ENCODE measurements at regions not wholly inside any gene's neighbourhood (a gene's known extent, or its start where the extent isn't known, plus 50 kb on each side); places are given as distances from the start of the nearest gene placed in this dataset.

DNA sequence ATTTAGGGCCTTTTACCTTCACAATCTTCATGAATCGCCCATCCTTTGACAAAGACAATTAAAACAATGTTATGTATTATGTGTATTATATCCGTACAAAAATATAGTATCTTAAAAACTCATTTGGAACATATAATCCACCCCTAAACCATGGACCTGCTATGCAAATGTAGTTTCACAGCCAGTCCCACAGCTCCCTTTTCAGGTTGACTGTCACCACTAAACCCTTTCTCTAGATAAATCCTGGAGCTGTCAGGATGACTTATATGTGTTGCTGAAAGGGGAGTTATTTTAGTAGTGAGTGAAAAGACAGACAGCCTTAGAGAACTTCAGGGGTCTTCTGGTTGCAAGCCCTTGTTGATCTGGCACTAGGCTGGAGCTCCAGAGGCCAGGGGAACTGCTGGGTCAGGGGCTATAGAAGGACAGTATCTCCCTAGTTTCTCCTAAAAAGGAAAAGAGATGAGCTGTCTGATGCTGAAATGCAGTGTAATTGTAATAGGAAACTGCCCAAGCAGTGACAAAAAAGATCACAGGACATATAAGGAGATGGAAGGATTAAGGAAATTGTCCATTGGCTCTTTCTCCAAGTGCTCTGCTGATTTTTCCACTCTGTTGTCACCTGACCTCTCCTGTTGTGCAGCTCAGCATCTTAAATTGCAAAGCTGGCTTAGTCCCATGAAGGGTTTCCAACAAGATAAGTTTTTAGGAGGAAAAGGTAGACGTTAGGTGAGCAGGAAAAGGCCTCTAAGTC is 127.7 kb downstream of the S1PR1 start:
- Histone ChIP-seq H3K4me3 (no peak overlapping the region), H3K27me3 (no peaks in the 10 kb centered on the region), H3K9me3 (no peaks in the 10 kb centered on the region), H3K36me3 (no peaks in the 10 kb centered on the region), H3K4me1 (peaks cover 0 to 4% (median 0%) of the 10 kb centered on the region in 12 donors), H3K27ac (no peak overlapping the region)
- DNase-seq, result no peak
- ATAC-seq, result no peak
- no peak for TF ChIP-seq POLR2A (IDR thresholded peaks at IDR 0.05)
- TF ChIP-seq CTCF (IDR thresholded peaks at IDR 0.05), result no peak
- WGBS, 4 donors, result 85 to 89% (median 87%) methylated on average over 3 of the region's 3 CpGs
- intact Hi-C loops (cut with DNase I), result no loop called here

DNA sequence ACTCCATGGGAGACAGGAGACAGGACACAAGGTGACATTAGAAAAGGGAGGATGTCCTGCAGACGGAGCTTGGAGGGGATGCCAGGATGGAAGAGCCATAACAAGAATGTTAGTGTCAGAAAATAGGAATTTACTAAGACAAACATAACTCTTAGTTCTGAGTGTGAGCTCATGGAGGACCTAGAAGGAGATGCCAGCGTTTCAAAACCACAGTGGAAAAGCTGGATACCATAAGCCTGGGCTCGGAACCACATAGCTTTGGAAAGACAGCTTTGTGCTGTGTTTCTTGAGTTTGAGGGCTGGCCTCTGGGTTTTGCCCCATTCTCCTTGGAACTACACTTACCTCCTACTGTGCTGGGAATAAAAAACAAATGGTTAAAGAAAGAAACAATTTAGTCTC is 128.4 kb downstream of the S1PR1 start:
- Histone ChIP-seq H3K4me1 (peaks cover 0 to 4% (median 0%) of the 10 kb centered on the region in 12 donors), H3K27me3 (no peaks in the 10 kb centered on the region), H3K27ac (no peak overlapping the region), H3K9me3 (no peaks in the 10 kb centered on the region), H3K4me3 (no peak overlapping the region), H3K36me3 (no peaks in the 10 kb centered on the region)
- intact Hi-C loops (cut with DNase I), result no loop called here
- WGBS, 4 donors, result 74 to 84% (median 76%) methylated on average over 3 of the region's 3 CpGs
- no peak for ATAC-seq
- no peak for TF ChIP-seq POLR2A (IDR thresholded peaks at IDR 0.05)
- no peak for TF ChIP-seq CTCF (IDR thresholded peaks at IDR 0.05)
- no peak for DNase-seq

DNA sequence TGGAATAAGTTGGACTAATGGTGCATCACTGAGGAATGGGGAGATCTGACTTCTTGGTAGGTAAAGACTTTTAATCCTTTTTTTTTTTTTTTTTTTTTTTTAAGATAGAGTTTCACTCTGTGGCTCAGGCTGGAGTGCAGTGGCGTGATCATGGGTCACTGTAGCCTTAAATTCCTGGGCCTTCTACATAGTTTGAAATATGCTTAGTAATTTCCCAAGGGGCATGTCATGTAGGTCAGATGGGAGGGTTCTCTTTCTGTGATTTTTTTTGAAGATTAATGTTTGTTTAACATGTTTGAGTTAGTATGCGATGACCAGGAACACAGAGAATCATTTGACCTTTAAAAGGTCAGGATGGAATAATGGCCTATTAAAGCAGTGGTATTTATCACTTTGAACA is 129.1 kb downstream of the S1PR1 start:
- DNase-seq, result no peak
- TF ChIP-seq CTCF (IDR thresholded peaks at IDR 0.05) (no peak), POLR2A (IDR thresholded peaks at IDR 0.05) (no peak)
- 85 to 92% (median 89%) methylated on average over 2 of the region's 2 CpGs for WGBS, 4 donors
- intact Hi-C loops (cut with DNase I), result no loop called here
- Histone ChIP-seq H3K27me3 (no peaks in the 10 kb centered on the region), H3K9me3 (no peaks in the 10 kb centered on the region), H3K36me3 (no peaks in the 10 kb centered on the region), H3K27ac (no peak overlapping the region), H3K4me3 (no peak overlapping the region), H3K4me1 (peaks cover 0 to 4% (median 0%) of the 10 kb centered on the region in 12 donors)
- peak in 1 of 4 donors; percentile 43 for ATAC-seq

GRCh38 chr1:101366513-101367215 is 129.8 kb downstream of the S1PR1 start:
- H3K27ac ChIP-seq, result no peak overlapping the region
- TF ChIP-seq POLR2A (IDR thresholded peaks at IDR 0.05), result no peak
- TF ChIP-seq CTCF (IDR thresholded peaks at IDR 0.05), result no peak
- no peak for DNase-seq
- H3K36me3 ChIP-seq, result no peaks in the 10 kb centered on the region
- no peaks in the 10 kb centered on the region for H3K27me3 ChIP-seq
- intact Hi-C loops (cut with DNase I), result no loop called here
- no peak overlapping the region for H3K4me3 ChIP-seq
- H3K4me1 ChIP-seq, result peaks cover 0 to 4% (median 0%) of the 10 kb centered on the region in 12 donors
- no peaks in the 10 kb centered on the region for H3K9me3 ChIP-seq
- ATAC-seq, result no peak

Data from heart left ventricle (tissue), 16 donors.